ENCODE measurements at regions not wholly inside any gene's neighbourhood (a gene's known extent, or its start where the extent isn't known, plus 50 kb on each side); places are given as distances from the start of the nearest gene placed in this dataset.

DNA sequence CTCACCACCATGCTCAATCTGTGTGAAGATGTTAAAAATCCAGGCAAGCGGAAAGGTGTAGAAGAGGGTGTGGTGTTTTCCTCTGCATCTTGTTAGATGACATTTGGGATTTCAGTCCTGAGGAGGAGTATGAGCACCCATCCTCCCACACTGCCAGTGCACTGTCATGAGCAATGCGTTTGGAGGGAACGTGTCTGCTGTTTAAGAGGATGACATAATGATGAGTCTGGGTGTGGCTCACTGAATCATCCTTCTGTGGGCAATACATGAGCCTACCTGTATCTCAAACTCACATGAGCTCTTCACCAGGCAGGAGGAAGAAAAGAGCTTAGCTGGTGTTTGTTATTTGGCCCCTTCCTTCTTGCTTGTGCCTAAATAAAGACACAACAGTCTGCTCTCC lies 67.9 kb upstream of the ARX start (continued):
- no peak for TF ChIP-seq ZNF184 (tag by site-specific recombination; IDR thresholded peaks at IDR 0.05)
- no peak for TF ChIP-seq ZNF596 (tag by site-specific recombination; IDR thresholded peaks at IDR 0.05)
- TF ChIP-seq ZNF155 (tag by site-specific recombination; IDR thresholded peaks at IDR 0.05) = no peak
- TF ChIP-seq ZNF792 (tag by site-specific recombination; IDR thresholded peaks at IDR 0.05) = no peak
- TF ChIP-seq ZNF660 (tag by site-specific recombination; IDR thresholded peaks at IDR 0.05) = no peak
- no peak for TF ChIP-seq ZNF623 (tag by site-specific recombination; IDR thresholded peaks at IDR 0.05)
- TF ChIP-seq BCL11B (tag by site-specific recombination; IDR thresholded peaks at IDR 0.05; ENCODE audit: low read depth) = no peak
- no peak for TF ChIP-seq ZNF398 (tag by site-specific recombination; IDR thresholded peaks at IDR 0.05)
- TF ChIP-seq, protein P1, sequence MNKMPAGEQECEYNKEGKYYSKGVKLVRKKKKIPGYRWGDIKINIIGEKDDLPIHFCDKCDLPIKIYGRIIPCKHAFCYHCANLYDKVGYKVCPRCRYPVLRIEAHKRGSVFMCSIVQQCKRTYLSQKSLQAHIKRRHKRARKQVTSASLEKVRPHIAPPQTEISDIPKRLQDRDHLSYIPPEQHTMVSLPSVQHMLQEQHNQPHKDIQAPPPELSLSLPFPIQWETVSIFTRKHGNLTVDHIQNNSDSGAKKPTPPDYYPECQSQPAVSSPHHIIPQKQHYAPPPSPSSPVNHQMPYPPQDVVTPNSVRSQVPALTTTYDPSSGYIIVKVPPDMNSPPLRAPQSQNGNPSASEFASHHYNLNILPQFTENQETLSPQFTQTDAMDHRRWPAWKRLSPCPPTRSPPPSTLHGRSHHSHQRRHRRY (tag by site-specific recombination; IDR thresholded peaks at IDR 0.05) = no peak
- TF ChIP-seq ZNF677 (tag by site-specific recombination; IDR thresholded peaks at IDR 0.05) = no peak
- no peak for TF ChIP-seq CTCF (tag by site-specific recombination; IDR thresholded peaks at IDR 0.05)
- TF ChIP-seq, protein P2, sequence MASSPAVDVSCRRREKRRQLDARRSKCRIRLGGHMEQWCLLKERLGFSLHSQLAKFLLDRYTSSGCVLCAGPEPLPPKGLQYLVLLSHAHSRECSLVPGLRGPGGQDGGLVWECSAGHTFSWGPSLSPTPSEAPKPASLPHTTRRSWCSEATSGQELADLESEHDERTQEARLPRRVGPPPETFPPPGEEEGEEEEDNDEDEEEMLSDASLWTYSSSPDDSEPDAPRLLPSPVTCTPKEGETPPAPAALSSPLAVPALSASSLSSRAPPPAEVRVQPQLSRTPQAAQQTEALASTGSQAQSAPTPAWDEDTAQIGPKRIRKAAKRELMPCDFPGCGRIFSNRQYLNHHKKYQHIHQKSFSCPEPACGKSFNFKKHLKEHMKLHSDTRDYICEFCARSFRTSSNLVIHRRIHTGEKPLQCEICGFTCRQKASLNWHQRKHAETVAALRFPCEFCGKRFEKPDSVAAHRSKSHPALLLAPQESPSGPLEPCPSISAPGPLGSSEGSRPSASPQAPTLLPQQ (tag by site-specific recombination; IDR thresholded peaks at IDR 0.05) = no peak

DNA sequence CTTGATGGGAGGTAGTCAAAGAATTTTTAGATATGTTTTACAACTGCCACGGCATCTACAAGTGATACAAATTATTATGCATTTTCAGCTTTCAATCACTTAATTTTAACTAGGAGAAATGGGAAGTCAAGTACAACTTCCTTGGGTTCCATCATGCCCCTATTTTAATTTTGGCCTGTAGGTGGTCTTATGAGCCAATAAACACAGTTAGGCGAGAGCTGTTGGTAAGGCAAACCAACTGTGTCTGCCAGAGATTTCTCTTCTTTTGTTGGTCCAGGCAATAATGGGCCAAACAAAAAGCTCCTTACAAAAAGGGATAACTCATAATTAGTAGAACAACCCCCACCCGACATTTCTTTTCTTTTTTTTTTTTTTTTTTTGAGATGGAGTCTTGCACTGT lies 63.3 kb upstream of the ARX start:
- Histone ChIP-seq H3K4me1 (ENCODE audit: control insufficient read depth, insufficient read depth, low read length) (no peaks in the 10 kb centered on the region), H3K4me3 (ENCODE audit: low read depth, low read length) (no peak overlapping the region), H3K9me3 (ENCODE audit: control insufficient read depth, insufficient read depth, low read depth, low read length) (no peaks in the 10 kb centered on the region), H3K27ac (ENCODE audit: extremely low read depth, low read depth, low read length) (no peak overlapping the region), H3K36me3 (ENCODE audit: control insufficient read depth in 2 of 2, insufficient read depth in 1 of 2, low read length in 2 of 2) (no peaks in the 10 kb centered on the region)
- TF ChIP-seq RBAK (tag by site-specific recombination; IDR thresholded peaks at IDR 0.05) (no peak), KLF8 (tag by site-specific recombination; IDR thresholded peaks at IDR 0.05) (no peak), ZNF394 (tag by site-specific recombination; IDR thresholded peaks at IDR 0.05; ENCODE audit: borderline replicate concordance) (no peak), ZBTB44 (tag by site-specific recombination; IDR thresholded peaks at IDR 0.05) (no peak)
- POLR2A ChIA-PET = no interaction called here
- CTCF ChIA-PET = interaction anchor here (0.7 to 1.0 kb wide), 2 partner anchors 12 to 471 kb away, joined by 3 to 4 read pairs; no protein-coding TSS in a partner anchor
